ENCODE measurements at regions not wholly inside any gene's neighbourhood (a gene's known extent, or its start where the extent isn't known, plus 50 kb on each side); places are given as distances from the start of the nearest gene placed in this dataset.

GRCh38 chr9:89657765-89658164 is 53.0 kb downstream of the GADD45G start:
- TF ChIP-seq CTCF (IDR thresholded peaks at IDR 0.05) (no peak), POLR2A (IDR thresholded peaks at IDR 0.05) (no peak), POLR2AphosphoS5 (IDR thresholded peaks at IDR 0.05) (no peak), EP300 (IDR thresholded peaks at IDR 0.05; ENCODE audit: low read depth) (no peak)
